ENCODE measurements at regions not wholly inside any gene's neighbourhood (a gene's known extent, or its start where the extent isn't known, plus 50 kb on each side); places are given as distances from the start of the nearest gene placed in this dataset.
A peak's percentile ranks its signal among the peaks of the same experiment; 100 is the strongest.

- H3K4me3 ChIP-seq (replicated peaks; ENCODE audit: low read depth, low read length) = no peak overlapping the region
- TF ChIP-seq CTCF (IDR thresholded peaks at IDR 0.05; ENCODE audit: low read length, missing control alignments) = no peak
- DNase-seq (ENCODE audit: low read depth) = no peak
Measured at GRCh38 chr11:121766991-121767390, 314.2 kb upstream of the SORL1-AS1 start.

- TF ChIP-seq CTCF (IDR thresholded peaks at IDR 0.05; ENCODE audit: low read length, missing control alignments) = no peak
- H3K4me3 ChIP-seq (replicated peaks; ENCODE audit: low read depth, low read length) = no peak overlapping the region
- no peak for DNase-seq (ENCODE audit: low read depth)
Measured at GRCh38 chr11:121766166-121766565, 313.4 kb upstream of the SORL1-AS1 start.

- no peak overlapping the region for H3K4me3 ChIP-seq (replicated peaks; ENCODE audit: low read depth, low read length)
- no peak for DNase-seq (ENCODE audit: low read depth)
- no peak for TF ChIP-seq CTCF (IDR thresholded peaks at IDR 0.05; ENCODE audit: low read length, missing control alignments)
Measured at GRCh38 chr11:121763526-121763925, 310.8 kb upstream of the SORL1-AS1 start.

GRCh38 chr11:121762820-121763219 is 310.1 kb upstream of the SORL1-AS1 start:
- no peak for TF ChIP-seq CTCF (IDR thresholded peaks at IDR 0.05; ENCODE audit: low read length, missing control alignments)
- no peak overlapping the region for H3K4me3 ChIP-seq (replicated peaks; ENCODE audit: low read depth, low read length)
- DNase-seq (ENCODE audit: low read depth) = peak; percentile 47

- DNase-seq (ENCODE audit: low read depth) = no peak
- no peak for TF ChIP-seq CTCF (IDR thresholded peaks at IDR 0.05; ENCODE audit: low read length, missing control alignments)
- no peak overlapping the region for H3K4me3 ChIP-seq (replicated peaks; ENCODE audit: low read depth, low read length)
Measured at GRCh38 chr11:121761186-121761585, 308.4 kb upstream of the SORL1-AS1 start.

- no peak for TF ChIP-seq CTCF (IDR thresholded peaks at IDR 0.05; ENCODE audit: low read length, missing control alignments)
- no peak for DNase-seq (ENCODE audit: low read depth)
- no peak overlapping the region for H3K4me3 ChIP-seq (replicated peaks; ENCODE audit: low read depth, low read length)
Measured at GRCh38 chr11:121757480-121758125, 304.8 kb upstream of the SORL1-AS1 start.

GRCh38 chr11:121755906-121756305 is 303.1 kb upstream of the SORL1-AS1 start:
- H3K4me3 ChIP-seq (replicated peaks; ENCODE audit: low read depth, low read length) = no peak overlapping the region
- TF ChIP-seq CTCF (IDR thresholded peaks at IDR 0.05; ENCODE audit: low read length, missing control alignments) = no peak
- no peak for DNase-seq (ENCODE audit: low read depth)
